ENCODE measurements at regions not wholly inside any gene's neighbourhood (a gene's known extent, or its start where the extent isn't known, plus 50 kb on each side); places are given as distances from the start of the nearest gene placed in this dataset.

- Histone ChIP-seq H3K27ac (ENCODE audit: extremely low read depth, low read depth, low read length) (no peak overlapping the region), H2AFZ (ENCODE audit: low read depth, low read length) (no peak overlapping the region), H3K9me1 (ENCODE audit: control insufficient read depth, insufficient read depth, low read length) (no peaks in the 10 kb centered on the region), H3K27me3 (ENCODE audit: control insufficient read depth in 2 of 2, insufficient read depth in 2 of 2, low read length in 2 of 2) (no peaks in the 10 kb centered on the region), H3K4me3 (no peak overlapping the region), H3K4me2 (ENCODE audit: insufficient read depth, low read length) (no peak overlapping the region), H3K36me3 (ENCODE audit: control insufficient read depth, insufficient read depth, low read length) (no peaks in the 10 kb centered on the region), H3K4me1 (replicated peaks in 1 of 2; ENCODE audit: control insufficient read depth in 2 of 2, insufficient read depth in 2 of 2, low read length in 2 of 2) (no peaks in the 10 kb centered on the region), H3K79me2 (ENCODE audit: control insufficient read depth, insufficient read depth, low read length) (no peaks in the 10 kb centered on the region), H3K9ac (ENCODE audit: insufficient read depth in 1 of 2, low read depth in 2 of 2, low read length in 2 of 2) (no peak overlapping the region), H4K20me1 (replicated peaks; ENCODE audit: control insufficient read depth, insufficient read depth, low read length) (no peaks in the 10 kb centered on the region), H3K9me3 (replicated peaks; ENCODE audit: control insufficient read depth, insufficient read depth, low read depth, low read length) (no peaks in the 10 kb centered on the region)
- 0% methylated on average over 2 of the region's 2 CpGs for WGBS (ENCODE audit: insufficient coverage, low coverage, missing lambda C conversion rate)
- in situ Hi-C loops (cut with MboI) = no loop called here
- POLR2A ChIA-PET = no interaction called here
- no peak for DNase-seq (ENCODE audit: extremely low read depth in 1 of 4, low spot score in 3 of 4)
- FAIRE-seq = no peak
- intact Hi-C loops (cut with micrococcal nuclease) = no loop called here
- no TSS peak for BruUV-seq (replicated peaks)
- CTCF ChIA-PET (ENCODE audit: low intra/inter-chr PET ratio) = no interaction called here
- ATAC-seq = no peak
- no peak for TF ChIP-seq MTA1 (IDR thresholded peaks at IDR 0.05; ENCODE audit: borderline replicate concordance)
- TF ChIP-seq MCM2 (IDR thresholded peaks at IDR 0.05; ENCODE audit: low read depth) = no peak
- TF ChIP-seq ZBTB26 (CRISPR knock-in tag; IDR thresholded peaks at IDR 0.05) = no peak
- TF ChIP-seq HOXB6 (CRISPR knock-in tag; IDR thresholded peaks at IDR 0.05; ENCODE audit: borderline replicate concordance) = no peak
- TF ChIP-seq MAFF (IDR thresholded peaks at IDR 0.05; ENCODE audit: low read length) = no peak
- no peak for TF ChIP-seq ZNF140 (CRISPR knock-in tag; IDR thresholded peaks at IDR 0.05)
- no peak for TF ChIP-seq GTF2B (IDR thresholded peaks at IDR 0.05; ENCODE audit: extremely low read depth, insufficient read length)
- TF ChIP-seq ZNF551 (CRISPR knock-in tag; IDR thresholded peaks at IDR 0.05) = no peak
Measured at GRCh38 chr5:124087752-124088151, 575.8 kb downstream of the CSNK1G3 start.

All from K562 (cell line).